ENCODE measurements at regions not wholly inside any gene's neighbourhood (a gene's known extent, or its start where the extent isn't known, plus 50 kb on each side); places are given as distances from the start of the nearest gene placed in this dataset.

DNA sequence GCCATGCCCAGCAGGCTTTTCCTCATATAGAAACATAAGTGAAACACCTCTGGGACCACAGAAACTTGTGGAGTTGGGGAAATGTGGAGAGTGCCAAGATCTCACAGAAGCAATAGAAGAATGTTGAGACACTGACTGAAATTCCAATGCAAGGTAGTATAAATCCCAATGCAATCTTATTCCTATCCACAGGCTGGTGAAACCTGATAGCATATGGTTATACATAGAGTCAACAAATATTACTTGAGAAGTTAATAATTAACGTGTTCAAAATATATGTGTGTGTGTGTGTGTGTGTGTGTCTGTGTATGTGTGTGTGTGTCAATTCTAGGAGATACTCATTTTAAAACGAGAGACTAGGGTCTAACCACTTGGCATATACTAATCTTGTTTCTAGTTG lies 776.8 kb upstream of the ACVR2A start:
- no peaks in the 10 kb centered on the region for H3K9me3 ChIP-seq (ENCODE audit: control insufficient read depth, low read length, poor library complexity, severe bottlenecking)
- no peaks in the 10 kb centered on the region for H3K36me3 Mint-ChIP-seq (ENCODE audit: low read depth)
- ATAC-seq (no peak), DNase-seq (no peak)
- H3K27me3 Mint-ChIP-seq, result peaks cover 16% of the 10 kb centered on the region
- H3K27ac Mint-ChIP-seq, result no peak overlapping the region
- H3K4me1 Mint-ChIP-seq, result peaks cover 2% of the 10 kb centered on the region
- H3K4me3 Mint-ChIP-seq, result no peak overlapping the region

GRCh38 chr2:147067136-147067535 lies 777.7 kb upstream of the ACVR2A start:
- DNase-seq (no peak), ATAC-seq (no peak)
- Mint-ChIP-seq H3K27me3 (peaks cover 16% of the 10 kb centered on the region), H3K36me3 (ENCODE audit: low read depth) (no peaks in the 10 kb centered on the region), H3K4me1 (peaks cover 2% of the 10 kb centered on the region), H3K27ac (no peak overlapping the region), H3K4me3 (no peak overlapping the region)
- no peaks in the 10 kb centered on the region for H3K9me3 ChIP-seq (ENCODE audit: control insufficient read depth, low read length, poor library complexity, severe bottlenecking)

GRCh38 chr2:147062073-147062472 lies 782.8 kb upstream of the ACVR2A start:
- Mint-ChIP-seq H3K27me3 (peaks cover 7% of the 10 kb centered on the region), H3K27ac (no peak overlapping the region), H3K4me3 (no peak overlapping the region), H3K4me1 (no peaks in the 10 kb centered on the region), H3K36me3 (ENCODE audit: low read depth) (no peaks in the 10 kb centered on the region)
- ATAC-seq, result no peak
- H3K9me3 ChIP-seq (ENCODE audit: control insufficient read depth, low read length, poor library complexity, severe bottlenecking), result no peaks in the 10 kb centered on the region
- no peak for DNase-seq

- H3K4me3 Mint-ChIP-seq, result no peak overlapping the region
- no peaks in the 10 kb centered on the region for H3K36me3 Mint-ChIP-seq (ENCODE audit: low read depth)
- peaks cover 7% of the 10 kb centered on the region for H3K27me3 Mint-ChIP-seq
- no peak overlapping the region for H3K27ac Mint-ChIP-seq
- no peaks in the 10 kb centered on the region for H3K9me3 ChIP-seq (ENCODE audit: control insufficient read depth, low read length, poor library complexity, severe bottlenecking)
- H3K4me1 Mint-ChIP-seq, result no peaks in the 10 kb centered on the region
- ATAC-seq, result no peak
- no peak for DNase-seq
Measured at GRCh38 chr2:147061269-147061668, 783.6 kb upstream of the ACVR2A start.

GRCh38 chr2:147057892-147058490 lies 786.8 kb upstream of the ACVR2A start:
- ATAC-seq (no peak), DNase-seq (no peak)
- H3K4me1 Mint-ChIP-seq, result no peaks in the 10 kb centered on the region
- no peak overlapping the region for H3K27ac Mint-ChIP-seq
- H3K36me3 Mint-ChIP-seq (ENCODE audit: low read depth), result no peaks in the 10 kb centered on the region
- no peaks in the 10 kb centered on the region for H3K9me3 ChIP-seq (ENCODE audit: control insufficient read depth, low read length, poor library complexity, severe bottlenecking)
- H3K4me3 Mint-ChIP-seq, result no peak overlapping the region
- peaks cover 7% of the 10 kb centered on the region for H3K27me3 Mint-ChIP-seq

GRCh38 chr2:147051814-147052213 lies 793.0 kb upstream of the ACVR2A start:
- ATAC-seq (no peak), DNase-seq (no peak)
- Mint-ChIP-seq H3K4me3 (no peak overlapping the region), H3K36me3 (ENCODE audit: low read depth) (no peaks in the 10 kb centered on the region), H3K27me3 (no peaks in the 10 kb centered on the region), H3K27ac (no peak overlapping the region), H3K4me1 (no peaks in the 10 kb centered on the region)
- H3K9me3 ChIP-seq (ENCODE audit: control insufficient read depth, low read length, poor library complexity, severe bottlenecking), result no peaks in the 10 kb centered on the region

- Mint-ChIP-seq H3K27me3 (no peaks in the 10 kb centered on the region), H3K4me3 (no peak overlapping the region), H3K27ac (no peak overlapping the region), H3K4me1 (no peaks in the 10 kb centered on the region), H3K36me3 (ENCODE audit: low read depth) (no peaks in the 10 kb centered on the region)
- ATAC-seq (no peak), DNase-seq (no peak)
- no peaks in the 10 kb centered on the region for H3K9me3 ChIP-seq (ENCODE audit: control insufficient read depth, low read length, poor library complexity, severe bottlenecking)
Measured at GRCh38 chr2:147051248-147051647, 793.6 kb upstream of the ACVR2A start.

DNA sequence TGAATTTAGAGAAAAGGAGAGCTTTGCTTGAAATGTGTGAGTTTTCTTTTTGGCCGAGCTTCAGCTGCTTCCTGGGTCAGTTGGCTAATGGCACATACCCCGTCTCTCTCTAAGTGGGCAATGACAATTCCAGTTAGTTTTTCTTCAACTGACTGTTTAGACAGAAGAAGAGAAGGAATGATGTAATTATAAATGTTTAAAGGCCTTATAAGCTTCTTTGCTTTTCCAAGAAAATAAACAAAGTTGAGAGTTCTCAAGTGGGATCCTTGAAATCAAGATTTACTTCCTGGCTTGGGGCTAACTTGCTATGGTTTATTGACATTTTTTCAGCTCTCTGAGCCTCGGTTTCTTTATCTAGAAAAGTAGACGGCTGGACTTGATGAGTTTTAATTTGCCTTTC lies 794.9 kb upstream of the ACVR2A start:
- DNase-seq (no peak), ATAC-seq (no peak)
- Mint-ChIP-seq H3K4me3 (no peak overlapping the region), H3K4me1 (peaks cover 3% of the 10 kb centered on the region), H3K27me3 (no peaks in the 10 kb centered on the region), H3K36me3 (ENCODE audit: low read depth) (no peaks in the 10 kb centered on the region), H3K27ac (no peak overlapping the region)
- no peaks in the 10 kb centered on the region for H3K9me3 ChIP-seq (ENCODE audit: control insufficient read depth, low read length, poor library complexity, severe bottlenecking)

- H3K27ac Mint-ChIP-seq, result no peak overlapping the region
- no peaks in the 10 kb centered on the region for H3K36me3 Mint-ChIP-seq (ENCODE audit: low read depth)
- ATAC-seq, result no peak
- no peak for DNase-seq
- peaks cover 3% of the 10 kb centered on the region for H3K4me1 Mint-ChIP-seq
- no peaks in the 10 kb centered on the region for H3K9me3 ChIP-seq (ENCODE audit: control insufficient read depth, low read length, poor library complexity, severe bottlenecking)
- no peak overlapping the region for H3K4me3 Mint-ChIP-seq
- peaks cover 4% of the 10 kb centered on the region for H3K27me3 Mint-ChIP-seq
Measured at GRCh38 chr2:147046473-147046872, 798.4 kb upstream of the ACVR2A start.

- H3K9me3 ChIP-seq (ENCODE audit: control insufficient read depth, low read length, poor library complexity, severe bottlenecking), result no peaks in the 10 kb centered on the region
- peaks cover 4% of the 10 kb centered on the region for H3K27me3 Mint-ChIP-seq
- H3K4me1 Mint-ChIP-seq, result peaks cover 3% of the 10 kb centered on the region
Measured at GRCh38 chr2:147045113-147045512, 799.7 kb upstream of the ACVR2A start.

DNA sequence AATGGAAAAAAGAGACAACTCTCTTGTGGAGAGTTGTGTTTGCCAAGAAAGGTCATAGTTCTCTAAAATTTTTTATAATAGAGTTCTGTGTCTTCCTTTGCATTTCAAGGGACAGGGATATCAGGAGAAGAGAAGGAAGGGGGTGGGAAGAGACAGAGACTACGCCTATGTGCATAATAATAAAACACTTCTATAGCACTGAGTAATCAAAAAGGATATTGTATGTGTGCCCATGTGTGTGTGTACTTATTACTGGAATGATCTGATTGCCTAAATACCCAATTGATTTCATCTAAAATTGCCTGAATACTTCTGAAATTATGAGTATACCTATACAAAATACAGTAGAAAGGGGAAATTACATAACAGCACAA lies 803.7 kb upstream of the ACVR2A start:
- Mint-ChIP-seq H3K4me3 (no peak overlapping the region), H3K27ac (no peak overlapping the region), H3K36me3 (ENCODE audit: low read depth) (no peaks in the 10 kb centered on the region), H3K4me1 (peaks cover 8% of the 10 kb centered on the region), H3K27me3 (peaks cover 11% of the 10 kb centered on the region)
- DNase-seq, result no peak
- ATAC-seq, result no peak
- no peaks in the 10 kb centered on the region for H3K9me3 ChIP-seq (ENCODE audit: control insufficient read depth, low read length, poor library complexity, severe bottlenecking)

More at GRCh38 chr2:147045113-147045512, 799.7 kb upstream of the ACVR2A start:
- ATAC-seq (peak; percentile 51), DNase-seq (peak in 2 of 3 donors; percentile 9 to 29)
- no peaks in the 10 kb centered on the region for H3K36me3 Mint-ChIP-seq (ENCODE audit: low read depth)
- H3K27ac Mint-ChIP-seq, result no peak overlapping the region
- no peak overlapping the region for H3K4me3 Mint-ChIP-seq

- H3K4me3 Mint-ChIP-seq, result no peak overlapping the region
- peaks cover 8% of the 10 kb centered on the region for H3K4me1 Mint-ChIP-seq
- H3K27me3 Mint-ChIP-seq, result peaks cover 11% of the 10 kb centered on the region
- no peak overlapping the region for H3K27ac Mint-ChIP-seq
- no peak for DNase-seq
- no peaks in the 10 kb centered on the region for H3K9me3 ChIP-seq (ENCODE audit: control insufficient read depth, low read length, poor library complexity, severe bottlenecking)
- no peaks in the 10 kb centered on the region for H3K36me3 Mint-ChIP-seq (ENCODE audit: low read depth)
- no peak for ATAC-seq
Measured at GRCh38 chr2:147040298-147041120, 804.3 kb upstream of the ACVR2A start.

- no peak overlapping the region for H3K4me3 Mint-ChIP-seq
- peaks cover 11% of the 10 kb centered on the region for H3K27me3 Mint-ChIP-seq
- H3K27ac Mint-ChIP-seq, result peak overlapping the region; percentile 82
- H3K36me3 Mint-ChIP-seq (ENCODE audit: low read depth), result no peaks in the 10 kb centered on the region
- H3K4me1 Mint-ChIP-seq, result peaks cover 7% of the 10 kb centered on the region
- no peaks in the 10 kb centered on the region for H3K9me3 ChIP-seq (ENCODE audit: control insufficient read depth, low read length, poor library complexity, severe bottlenecking)
- no peak for DNase-seq
- peak; percentile 49 for ATAC-seq
Measured at GRCh38 chr2:147037048-147037447, 807.8 kb upstream of the ACVR2A start.

- Mint-ChIP-seq H3K36me3 (ENCODE audit: low read depth) (no peaks in the 10 kb centered on the region), H3K4me3 (no peak overlapping the region), H3K27me3 (peaks cover 10% of the 10 kb centered on the region), H3K4me1 (peaks cover 7% of the 10 kb centered on the region), H3K27ac (no peak overlapping the region)
- no peak for DNase-seq
- no peak for ATAC-seq
- no peaks in the 10 kb centered on the region for H3K9me3 ChIP-seq (ENCODE audit: control insufficient read depth, low read length, poor library complexity, severe bottlenecking)
Measured at GRCh38 chr2:147033044-147033443, 811.8 kb upstream of the ACVR2A start.
